ENCODE measurements at regions not wholly inside any gene's neighbourhood (a gene's known extent, or its start where the extent isn't known, plus 50 kb on each side); places are given as distances from the start of the nearest gene placed in this dataset.

DNA sequence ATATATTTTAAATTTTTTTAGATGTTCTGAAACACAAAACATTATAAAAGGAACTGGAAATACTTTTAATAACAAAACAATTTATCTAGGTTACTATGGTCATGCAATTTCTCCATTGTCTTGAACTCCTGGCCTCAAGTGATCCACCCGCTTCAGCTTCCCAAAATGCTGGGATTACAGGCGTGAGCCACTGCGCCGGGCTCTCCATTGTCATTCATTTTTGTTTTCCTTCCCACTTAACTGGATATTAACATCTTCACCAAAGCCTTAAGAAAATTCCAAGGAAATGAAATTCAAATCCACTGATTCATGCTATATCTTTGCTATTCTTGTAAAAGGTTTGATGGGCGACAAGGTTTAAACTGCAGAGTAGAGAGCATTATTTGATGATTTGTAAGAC lies 279.5 kb upstream of the PKN2 start:
- Histone ChIP-seq H3K4me3 (replicated peaks in 1 of 3; ENCODE audit: low read depth in 2 of 3, low read length in 3 of 3) (no peak overlapping the region), H3K9me3 (replicated peaks in 1 of 2; ENCODE audit: control insufficient read depth in 1 of 2, insufficient read depth in 1 of 2, low read length in 2 of 2) (peaks cover 3 to 7% of the 10 kb centered on the region in 2 donors), H3K4me1 (ENCODE audit: control insufficient read depth in 1 of 2, insufficient read depth in 2 of 2, low read length in 2 of 2) (no peaks in the 10 kb centered on the region), H3K4me2 (replicated peaks; ENCODE audit: extremely low read depth, low read length, poor library complexity, severe bottlenecking) (no peak overlapping the region), H3K9ac (ENCODE audit: insufficient read depth, low read length, poor library complexity, severe bottlenecking) (no peak overlapping the region), H3K27me3 (ENCODE audit: control insufficient read depth in 2 of 2, insufficient read depth in 2 of 2, low read length in 2 of 2) (no peaks in the 10 kb centered on the region), H4K20me1 (ENCODE audit: insufficient read depth, low read length) (no peaks in the 10 kb centered on the region), H3K79me2 (ENCODE audit: insufficient read depth, low read length) (no peaks in the 10 kb centered on the region), H3K27ac (ENCODE audit: low read depth in 1 of 2, low read length in 2 of 2) (no peak overlapping the region), H2AFZ (ENCODE audit: insufficient read depth, low read depth, low read length, poor library complexity, severe bottlenecking) (no peak overlapping the region), H3K36me3 (replicated peaks in 1 of 2; ENCODE audit: control insufficient read depth in 1 of 2, insufficient read depth in 2 of 2, low read length in 2 of 2) (no peaks in the 10 kb centered on the region)
- Mint-ChIP-seq H3K4me1 (no peaks in the 10 kb centered on the region), H3K27ac (no peak overlapping the region), H3K9me3 (peaks cover 0 to 9% (median 3%) of the 10 kb centered on the region in 7 donors), H3K4me3 (no peak overlapping the region), H3K27me3 (ENCODE audit: low read depth in 3 of 3) (no peaks in the 10 kb centered on the region), H3K36me3 (no peaks in the 10 kb centered on the region)
- TF ChIP-seq, protein P1, sequence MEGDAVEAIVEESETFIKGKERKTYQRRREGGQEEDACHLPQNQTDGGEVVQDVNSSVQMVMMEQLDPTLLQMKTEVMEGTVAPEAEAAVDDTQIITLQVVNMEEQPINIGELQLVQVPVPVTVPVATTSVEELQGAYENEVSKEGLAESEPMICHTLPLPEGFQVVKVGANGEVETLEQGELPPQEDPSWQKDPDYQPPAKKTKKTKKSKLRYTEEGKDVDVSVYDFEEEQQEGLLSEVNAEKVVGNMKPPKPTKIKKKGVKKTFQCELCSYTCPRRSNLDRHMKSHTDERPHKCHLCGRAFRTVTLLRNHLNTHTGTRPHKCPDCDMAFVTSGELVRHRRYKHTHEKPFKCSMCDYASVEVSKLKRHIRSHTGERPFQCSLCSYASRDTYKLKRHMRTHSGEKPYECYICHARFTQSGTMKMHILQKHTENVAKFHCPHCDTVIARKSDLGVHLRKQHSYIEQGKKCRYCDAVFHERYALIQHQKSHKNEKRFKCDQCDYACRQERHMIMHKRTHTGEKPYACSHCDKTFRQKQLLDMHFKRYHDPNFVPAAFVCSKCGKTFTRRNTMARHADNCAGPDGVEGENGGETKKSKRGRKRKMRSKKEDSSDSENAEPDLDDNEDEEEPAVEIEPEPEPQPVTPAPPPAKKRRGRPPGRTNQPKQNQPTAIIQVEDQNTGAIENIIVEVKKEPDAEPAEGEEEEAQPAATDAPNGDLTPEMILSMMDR (IDR thresholded peaks at IDR 0.05) = no peak
- no peak for DNase-seq
- intact Hi-C loops (cut with micrococcal nuclease) = no loop called here
- WGBS (ENCODE audit: insufficient coverage) = 92% methylated on average over 4 of the region's 5 CpGs

DNA sequence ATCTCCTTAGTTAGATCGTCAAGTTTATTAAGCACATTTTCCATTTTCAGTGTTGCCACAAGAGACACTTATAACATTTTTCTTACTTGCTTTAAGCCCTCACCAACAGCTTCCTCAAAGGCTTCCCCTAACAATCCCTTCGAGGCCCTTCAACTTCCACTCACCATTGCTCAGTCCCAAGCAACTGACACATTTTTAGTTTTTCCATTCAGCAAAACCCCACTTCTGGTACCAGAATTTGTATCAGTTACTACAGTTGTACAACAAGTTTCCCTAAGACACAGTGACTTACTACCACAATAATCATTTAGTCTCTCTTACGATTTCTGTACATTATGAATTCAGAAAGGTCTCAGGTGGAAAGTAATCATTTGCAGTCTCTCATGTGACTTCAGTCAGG lies 276.8 kb upstream of the PKN2 start:
- TF ChIP-seq, protein P1 (IDR thresholded peaks at IDR 0.05) = no peak
- H3K27ac Mint-ChIP-seq = no peak overlapping the region
- H3K27me3 ChIP-seq (ENCODE audit: control insufficient read depth in 2 of 2, insufficient read depth in 2 of 2, low read length in 2 of 2) = no peaks in the 10 kb centered on the region
- no peaks in the 10 kb centered on the region for H3K79me2 ChIP-seq (ENCODE audit: insufficient read depth, low read length)
- no peak overlapping the region for H3K4me3 ChIP-seq (replicated peaks in 1 of 3; ENCODE audit: low read depth in 2 of 3, low read length in 3 of 3)
- no peaks in the 10 kb centered on the region for H3K36me3 Mint-ChIP-seq
- DNase-seq = no peak
- WGBS (ENCODE audit: insufficient coverage) = 86% methylated on average over 2 of the region's 3 CpGs
- H3K9me3 ChIP-seq (replicated peaks in 1 of 2; ENCODE audit: control insufficient read depth in 1 of 2, insufficient read depth in 1 of 2, low read length in 2 of 2) = peaks cover 5 to 7% of the 10 kb centered on the region in 2 donors
- no peak overlapping the region for H3K27ac ChIP-seq (ENCODE audit: low read depth in 1 of 2, low read length in 2 of 2)
- H3K9me3 Mint-ChIP-seq = peaks cover 0 to 9% (median 5%) of the 10 kb centered on the region in 7 donors
- H3K36me3 ChIP-seq (replicated peaks in 1 of 2; ENCODE audit: control insufficient read depth in 1 of 2, insufficient read depth in 2 of 2, low read length in 2 of 2) = no peaks in the 10 kb centered on the region
- no peaks in the 10 kb centered on the region for H3K27me3 Mint-ChIP-seq (ENCODE audit: low read depth in 3 of 3)
- H4K20me1 ChIP-seq (ENCODE audit: insufficient read depth, low read length) = no peaks in the 10 kb centered on the region
- intact Hi-C loops (cut with micrococcal nuclease) = no loop called here
- H2AFZ ChIP-seq (ENCODE audit: insufficient read depth, low read depth, low read length, poor library complexity, severe bottlenecking) = no peak overlapping the region
- H3K4me3 Mint-ChIP-seq = no peak overlapping the region
- H3K4me1 Mint-ChIP-seq = no peaks in the 10 kb centered on the region
- no peaks in the 10 kb centered on the region for H3K4me1 ChIP-seq (ENCODE audit: control insufficient read depth in 1 of 2, insufficient read depth in 2 of 2, low read length in 2 of 2)
- H3K4me2 ChIP-seq (replicated peaks; ENCODE audit: extremely low read depth, low read length, poor library complexity, severe bottlenecking) = no peak overlapping the region
- H3K9ac ChIP-seq (ENCODE audit: insufficient read depth, low read length, poor library complexity, severe bottlenecking) = no peak overlapping the region

Data from CD14-positive monocyte (primary cell).